ENCODE measurements at regions not wholly inside any gene's neighbourhood (a gene's known extent, or its start where the extent isn't known, plus 50 kb on each side); places are given as distances from the start of the nearest gene placed in this dataset.

DNA sequence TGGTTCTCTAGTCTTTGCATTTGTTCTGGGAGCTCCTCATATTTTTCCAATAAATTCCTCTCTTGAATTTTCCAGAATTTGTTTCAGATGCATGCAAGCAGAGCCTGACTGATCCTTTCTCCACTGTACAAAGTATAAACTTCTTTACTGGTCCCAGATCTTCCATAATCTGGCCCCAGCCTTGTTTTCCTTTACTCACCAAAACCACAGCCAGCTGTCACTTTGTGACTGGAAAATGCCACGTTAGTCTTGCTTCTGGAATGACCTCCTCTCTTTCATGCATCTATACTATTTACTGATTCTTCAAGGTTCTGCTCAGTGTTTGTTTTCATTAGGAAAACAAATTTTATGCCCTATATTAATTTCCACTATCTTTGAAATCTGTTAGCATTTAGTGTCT is 60.4 kb upstream of the SPPL2A start:
- no peaks in the 10 kb centered on the region for H3K27me3 ChIP-seq
- no peaks in the 10 kb centered on the region for H3K9me3 ChIP-seq
- ATAC-seq (no peak), DNase-seq (no peak)
- intact Hi-C loops (cut with DNase I), result no loop called here
- no peak overlapping the region for H3K27ac ChIP-seq
- peaks cover 6% of the 10 kb centered on the region for H3K4me1 ChIP-seq
- WGBS, 2 donors, result 43 to 50% methylated on average over 1 of the region's 1 CpG
- H3K36me3 ChIP-seq (replicated peaks in 1 of 2; ENCODE audit: insufficient read depth in 1 of 2, low read depth in 2 of 2), result no peaks in the 10 kb centered on the region
- TF ChIP-seq, protein P1, sequence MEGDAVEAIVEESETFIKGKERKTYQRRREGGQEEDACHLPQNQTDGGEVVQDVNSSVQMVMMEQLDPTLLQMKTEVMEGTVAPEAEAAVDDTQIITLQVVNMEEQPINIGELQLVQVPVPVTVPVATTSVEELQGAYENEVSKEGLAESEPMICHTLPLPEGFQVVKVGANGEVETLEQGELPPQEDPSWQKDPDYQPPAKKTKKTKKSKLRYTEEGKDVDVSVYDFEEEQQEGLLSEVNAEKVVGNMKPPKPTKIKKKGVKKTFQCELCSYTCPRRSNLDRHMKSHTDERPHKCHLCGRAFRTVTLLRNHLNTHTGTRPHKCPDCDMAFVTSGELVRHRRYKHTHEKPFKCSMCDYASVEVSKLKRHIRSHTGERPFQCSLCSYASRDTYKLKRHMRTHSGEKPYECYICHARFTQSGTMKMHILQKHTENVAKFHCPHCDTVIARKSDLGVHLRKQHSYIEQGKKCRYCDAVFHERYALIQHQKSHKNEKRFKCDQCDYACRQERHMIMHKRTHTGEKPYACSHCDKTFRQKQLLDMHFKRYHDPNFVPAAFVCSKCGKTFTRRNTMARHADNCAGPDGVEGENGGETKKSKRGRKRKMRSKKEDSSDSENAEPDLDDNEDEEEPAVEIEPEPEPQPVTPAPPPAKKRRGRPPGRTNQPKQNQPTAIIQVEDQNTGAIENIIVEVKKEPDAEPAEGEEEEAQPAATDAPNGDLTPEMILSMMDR (IDR thresholded peaks at IDR 0.05), result no peak
- no peak for TF ChIP-seq POLR2A (IDR thresholded peaks at IDR 0.05)
- no peak overlapping the region for H3K4me3 ChIP-seq

DNA sequence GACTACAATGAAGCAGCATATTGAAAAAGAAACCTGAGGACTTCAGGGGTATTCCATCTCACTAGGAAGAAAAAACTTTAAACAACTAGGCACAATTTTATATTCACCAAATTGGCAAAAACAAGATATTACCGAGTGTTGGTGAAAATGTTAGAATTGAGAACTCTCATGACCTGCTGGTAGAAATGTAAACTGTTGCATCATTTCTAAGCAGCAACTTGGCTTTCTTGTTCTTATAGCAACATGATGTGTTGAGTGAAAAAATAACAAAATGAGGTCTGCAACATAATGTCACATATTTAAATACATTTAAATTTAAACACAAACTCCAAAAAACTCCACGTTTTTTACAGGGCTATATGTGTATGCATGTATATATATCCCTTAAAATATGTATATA is 59.0 kb upstream of the SPPL2A start:
- no peaks in the 10 kb centered on the region for H3K36me3 ChIP-seq (replicated peaks in 1 of 2; ENCODE audit: insufficient read depth in 1 of 2, low read depth in 2 of 2)
- 48 to 50% methylated on average over 2 of the region's 2 CpGs for WGBS, 2 donors
- no peaks in the 10 kb centered on the region for H3K9me3 ChIP-seq
- H3K4me3 ChIP-seq, result no peak overlapping the region
- DNase-seq (no peak), ATAC-seq (no peak)
- TF ChIP-seq, protein P1 (IDR thresholded peaks at IDR 0.05), result no peak
- H3K4me1 ChIP-seq, result no peaks in the 10 kb centered on the region
- no peaks in the 10 kb centered on the region for H3K27me3 ChIP-seq
- no peak overlapping the region for H3K27ac ChIP-seq
- intact Hi-C loops (cut with DNase I), result no loop called here

DNA sequence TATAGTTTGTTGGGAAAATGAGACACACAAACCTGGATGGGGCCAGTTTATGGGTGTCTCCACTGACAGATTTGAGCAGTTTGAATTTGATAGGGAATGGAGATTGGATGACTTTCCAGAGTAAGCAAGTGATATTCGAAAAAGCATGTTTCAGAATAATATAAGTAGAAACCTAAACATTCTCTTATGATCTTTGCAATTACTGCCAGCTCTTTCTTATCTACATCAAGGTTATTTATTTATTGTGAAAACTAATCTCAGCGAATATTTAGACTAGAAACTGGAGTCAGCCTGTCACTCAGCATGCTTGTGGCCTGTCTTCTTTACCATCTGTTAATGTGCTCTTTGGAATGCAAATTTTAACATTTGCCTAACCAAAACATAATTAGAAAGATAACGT is 57.8 kb upstream of the SPPL2A start:
- TF ChIP-seq, protein P1 (IDR thresholded peaks at IDR 0.05), result no peak
- no peak for TF ChIP-seq POLR2A (IDR thresholded peaks at IDR 0.05)
- H3K36me3 ChIP-seq (replicated peaks in 1 of 2; ENCODE audit: insufficient read depth in 1 of 2, low read depth in 2 of 2), result no peaks in the 10 kb centered on the region
- DNase-seq, result no peak
- H3K27me3 ChIP-seq, result no peaks in the 10 kb centered on the region
- no peak overlapping the region for H3K27ac ChIP-seq
- no peaks in the 10 kb centered on the region for H3K4me1 ChIP-seq
- no peak overlapping the region for H3K4me3 ChIP-seq
- 34 to 37% methylated on average over 3 of the region's 3 CpGs for WGBS, 2 donors
- intact Hi-C loops (cut with DNase I), result no loop called here
- ATAC-seq, result no peak
- H3K9me3 ChIP-seq, result no peaks in the 10 kb centered on the region

DNA sequence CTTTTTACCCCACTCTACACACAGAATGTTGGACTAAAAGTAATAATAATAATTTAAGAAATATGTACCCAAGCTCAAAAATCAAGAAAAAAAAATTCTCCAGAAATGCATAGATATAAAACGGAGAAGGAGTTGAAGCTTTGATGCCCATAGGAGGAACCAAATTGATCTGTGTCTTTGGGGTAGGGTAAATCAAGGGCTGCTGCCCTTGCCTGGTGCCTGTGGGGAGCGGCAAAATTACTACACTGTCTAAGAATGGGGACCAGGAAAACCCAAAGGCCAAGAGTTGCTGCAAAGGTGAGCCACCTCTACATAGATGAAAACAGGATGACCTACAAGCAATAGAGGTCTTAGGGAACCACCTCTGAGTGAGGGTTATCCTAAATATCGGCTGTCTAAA is 56.0 kb upstream of the SPPL2A start:
- TF ChIP-seq, protein P1 (IDR thresholded peaks at IDR 0.05), result no peak
- no peak for TF ChIP-seq POLR2A (IDR thresholded peaks at IDR 0.05)
- Histone ChIP-seq H3K9me3 (no peaks in the 10 kb centered on the region), H3K27ac (no peak overlapping the region), H3K4me1 (no peaks in the 10 kb centered on the region), H3K4me3 (no peak overlapping the region), H3K27me3 (no peaks in the 10 kb centered on the region), H3K36me3 (replicated peaks in 1 of 2; ENCODE audit: insufficient read depth in 1 of 2, low read depth in 2 of 2) (no peaks in the 10 kb centered on the region)
- ATAC-seq, result no peak
- intact Hi-C loops (cut with DNase I), result no loop called here
- 71 to 86% methylated on average over 3 of the region's 3 CpGs for WGBS, 2 donors
- DNase-seq, result no peak

DNA sequence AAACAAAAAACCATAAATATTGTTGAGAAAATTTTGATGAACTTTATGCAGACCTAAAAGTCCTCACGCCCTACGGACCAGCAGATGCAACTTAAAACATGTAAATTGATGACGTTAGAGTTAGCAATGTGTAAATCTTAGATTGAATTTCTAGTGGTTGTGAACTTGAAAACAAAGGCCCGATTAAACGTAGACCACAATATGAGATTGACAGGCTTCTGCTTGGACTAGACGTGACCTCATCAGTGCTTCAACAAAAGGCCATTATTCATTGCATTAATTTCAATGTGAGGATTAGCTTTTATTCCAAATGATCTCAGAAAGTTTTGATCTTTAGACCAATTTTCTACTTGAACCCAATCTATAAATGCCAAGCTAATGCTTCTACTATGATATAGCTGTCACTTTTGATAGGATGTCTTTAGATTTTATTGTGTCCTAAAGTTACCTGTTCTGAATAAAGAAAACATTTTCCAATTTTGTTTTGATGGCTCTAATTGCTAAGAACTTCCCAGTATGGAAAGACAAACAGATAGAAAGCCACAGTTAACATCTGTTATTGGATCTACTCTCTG is 55.4 kb upstream of the SPPL2A start:
- ATAC-seq (no peak), DNase-seq (no peak)
- Histone ChIP-seq H3K27ac (no peak overlapping the region), H3K9me3 (no peaks in the 10 kb centered on the region), H3K36me3 (replicated peaks in 1 of 2; ENCODE audit: insufficient read depth in 1 of 2, low read depth in 2 of 2) (no peaks in the 10 kb centered on the region), H3K4me3 (no peak overlapping the region), H3K27me3 (no peaks in the 10 kb centered on the region), H3K4me1 (no peaks in the 10 kb centered on the region)
- WGBS, 2 donors, result 75 to 87% methylated on average over 6 of the region's 6 CpGs
- intact Hi-C loops (cut with DNase I), result no loop called here
- TF ChIP-seq POLR2A (IDR thresholded peaks at IDR 0.05), result no peak
- TF ChIP-seq, protein P1 (IDR thresholded peaks at IDR 0.05), result no peak
